Transverse colon (tissue), 4 donors: ENCODE measurements at regions not wholly inside any gene's neighbourhood (a gene's known extent, or its start where the extent isn't known, plus 50 kb on each side); places are given as distances from the start of the nearest gene placed in this dataset.

Source experiments
- EP300 ChIP-seq: sonication (generic); formaldehyde crosslinking; IDR thresholded peaks from one replicate; pipeline ENCODE4 v1.6.1; 2017; ENCODE audit warnings: antibody characterized with exemption, low read depth
- POLR2AphosphoS5 ChIP-seq, 3 donors: sonication (generic); formaldehyde crosslinking; IDR thresholded peaks; one replicate each; pipeline ENCODE4 v1.6.1; 2016; ENCODE audit warnings: antibody characterized with exemption in 3 of 3
- TF ChIP-seq, protein P1 (sequence below), 5 experiments: fragments of 200-600 bp in 3 of 5; fragments of 450-650 bp in 2 of 5; sonication (generic) in 3 of 5; IDR thresholded peaks; 1 replicate in 2 of 5; 2 replicates in 3 of 5; pipeline ENCODE4 v1.5.1; 2016 to 2017; ENCODE audit warnings: antibody characterized with exemption in 5 of 5, inconsistent platforms in 3 of 5, mild to moderate bottlenecking in 2 of 5, moderate library complexity in 1 of 5

DNA sequence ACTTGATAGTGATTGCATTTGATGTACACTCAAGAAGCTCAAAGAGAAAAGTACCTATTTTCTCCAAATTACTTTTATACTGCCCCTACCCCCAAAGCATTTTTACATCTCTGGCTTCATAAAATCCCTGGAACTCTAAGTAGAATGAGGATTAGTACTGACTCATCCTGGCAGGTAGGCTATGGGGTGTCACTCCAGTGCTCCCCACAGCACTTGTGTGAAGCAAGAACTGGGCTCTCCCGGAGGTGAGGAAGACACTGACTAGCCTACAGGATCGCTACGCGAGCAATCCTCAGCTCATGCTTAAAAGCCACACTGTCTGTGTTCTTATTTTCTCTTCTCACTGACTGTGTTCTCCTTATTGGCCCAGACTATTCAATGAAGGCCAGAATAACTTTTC is 90.4 kb upstream of the NDP start:
- TF ChIP-seq, protein P1, sequence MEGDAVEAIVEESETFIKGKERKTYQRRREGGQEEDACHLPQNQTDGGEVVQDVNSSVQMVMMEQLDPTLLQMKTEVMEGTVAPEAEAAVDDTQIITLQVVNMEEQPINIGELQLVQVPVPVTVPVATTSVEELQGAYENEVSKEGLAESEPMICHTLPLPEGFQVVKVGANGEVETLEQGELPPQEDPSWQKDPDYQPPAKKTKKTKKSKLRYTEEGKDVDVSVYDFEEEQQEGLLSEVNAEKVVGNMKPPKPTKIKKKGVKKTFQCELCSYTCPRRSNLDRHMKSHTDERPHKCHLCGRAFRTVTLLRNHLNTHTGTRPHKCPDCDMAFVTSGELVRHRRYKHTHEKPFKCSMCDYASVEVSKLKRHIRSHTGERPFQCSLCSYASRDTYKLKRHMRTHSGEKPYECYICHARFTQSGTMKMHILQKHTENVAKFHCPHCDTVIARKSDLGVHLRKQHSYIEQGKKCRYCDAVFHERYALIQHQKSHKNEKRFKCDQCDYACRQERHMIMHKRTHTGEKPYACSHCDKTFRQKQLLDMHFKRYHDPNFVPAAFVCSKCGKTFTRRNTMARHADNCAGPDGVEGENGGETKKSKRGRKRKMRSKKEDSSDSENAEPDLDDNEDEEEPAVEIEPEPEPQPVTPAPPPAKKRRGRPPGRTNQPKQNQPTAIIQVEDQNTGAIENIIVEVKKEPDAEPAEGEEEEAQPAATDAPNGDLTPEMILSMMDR (IDR thresholded peaks at IDR 0.05): no peak
- TF ChIP-seq EP300 (no peak), POLR2AphosphoS5 (IDR thresholded peaks at IDR 0.05) (no peak)
